Tibial artery (tissue), 4 donors: ENCODE measurements at regions not wholly inside any gene's neighbourhood (a gene's known extent, or its start where the extent isn't known, plus 50 kb on each side); places are given as distances from the start of the nearest gene placed in this dataset.
"Not testable (repeated sequence)": the region's sequence is repeated elsewhere in the genome, so short reads cannot be mapped to it uniquely, and the experiment has no call there.

Experiments
- DNase-seq, 2 donors: peaks; one replicate each; pipeline ENCODE4 v3.0.0-alpha.2; 2019
- H3K27ac ChIP-seq, 2 donors: fragments of 200-600 bp; sonication (generic) in 1 of 2; 1 replicate in 1 of 2; 2 replicates in 1 of 2; pipeline ENCODE4 v1.5.1; 2018 to 2019; ENCODE audit warnings: mild to moderate bottlenecking in 1 of 2
- H3K27me3 ChIP-seq, 2 donors: fragments of 200-600 bp; sonication (generic) in 1 of 2; one replicate each; pipeline versions ENCODE4 v1.5.1 to v1.6.0; 2016 to 2019
- H3K36me3 ChIP-seq, 3 donors: fragments of 200-600 bp; sonication (generic) in 2 of 3; one replicate each; pipeline ENCODE4 v1.5.1; 2016 to 2019; ENCODE audit warnings: mild to moderate bottlenecking in 2 of 3
- H3K4me1 ChIP-seq, 4 donors: fragments of 200-600 bp; sonication (generic) in 2 of 4; 1 replicate in 3 of 4; 2 replicates in 1 of 4; pipeline ENCODE4 v1.5.1; 2016 to 2019
- H3K4me3 ChIP-seq, 2 donors: fragments of 200-600 bp; sonication (generic) in 1 of 2; 1 replicate in 1 of 2; 2 replicates in 1 of 2; pipeline ENCODE4 v1.5.1; 2018 to 2019; ENCODE audit warnings: mild to moderate bottlenecking in 2 of 2
- H3K9me3 ChIP-seq, 3 donors: fragments of 200-600 bp; sonication (generic) in 1 of 3; one replicate each; pipeline ENCODE4 v1.5.1; 2016 to 2019
- CTCF ChIP-seq, 2 experiments: fragments of 200-600 bp in 1 of 2; fragments of 450-650 bp in 1 of 2; IDR thresholded peaks; one replicate each; pipeline ENCODE4 v1.5.1; 2017 to 2019; ENCODE audit warnings: antibody characterized with exemption in 2 of 2, mild to moderate bottlenecking in 1 of 2, moderate library complexity in 1 of 2
- intact Hi-C: fragments of 100-400 bp; cut with DNase I; formaldehyde crosslinking; loops from one replicate; pipeline ENCODE4 v1.15.0; 2023; ENCODE audit warnings: low total_unique reads

GRCh38 chr11:134724779-134725140 is 312.7 kb upstream of the B3GAT1 start:
- no peak for DNase-seq
- H3K4me1 ChIP-seq: no peaks in the 10 kb centered on the region
- TF ChIP-seq CTCF (IDR thresholded peaks at IDR 0.05): no peak
- peaks cover 0 to 16% of the 10 kb centered on the region in 2 donors for H3K27me3 ChIP-seq
- no peak overlapping the region for H3K4me3 ChIP-seq
- intact Hi-C loops: no loop called here
- no peaks in the 10 kb centered on the region for H3K36me3 ChIP-seq
- no peak overlapping the region for H3K27ac ChIP-seq
- no peaks in the 10 kb centered on the region for H3K9me3 ChIP-seq

- H3K9me3 ChIP-seq: no peaks in the 10 kb centered on the region
- no peak for DNase-seq
- no peak overlapping the region for H3K27ac ChIP-seq
- no peaks in the 10 kb centered on the region for H3K4me1 ChIP-seq
- TF ChIP-seq CTCF (IDR thresholded peaks at IDR 0.05): no peak
- intact Hi-C loops: no loop called here
- no peak overlapping the region for H3K4me3 ChIP-seq
- H3K27me3 ChIP-seq: peaks cover 0 to 16% of the 10 kb centered on the region in 2 donors
- H3K36me3 ChIP-seq: no peaks in the 10 kb centered on the region
Measured at GRCh38 chr11:134724106-134724778, 312.2 kb upstream of the B3GAT1 start.

- DNase-seq, H3K4me3 ChIP-seq, H3K36me3 ChIP-seq, H3K9me3 ChIP-seq, H3K27ac ChIP-seq, H3K4me1 ChIP-seq, intact Hi-C loops: not testable (repeated sequence)
- H3K27me3 ChIP-seq: peaks cover 0 to 10% of the 10 kb centered on the region in 2 donors
Measured at GRCh38 chr11:134720691-134721070, 308.6 kb upstream of the B3GAT1 start.

- H3K27me3 ChIP-seq, H3K9me3 ChIP-seq, DNase-seq, intact Hi-C loops, H3K27ac ChIP-seq, H3K4me1 ChIP-seq, H3K36me3 ChIP-seq, H3K4me3 ChIP-seq: not testable (repeated sequence)
Measured at GRCh38 chr11:134719940-134720690, 308.1 kb upstream of the B3GAT1 start.

- DNase-seq: no peak
- no peaks in the 10 kb centered on the region for H3K36me3 ChIP-seq
- no peak overlapping the region for H3K27ac ChIP-seq
- H3K27me3 ChIP-seq: no peaks in the 10 kb centered on the region
- no peaks in the 10 kb centered on the region for H3K4me1 ChIP-seq
- intact Hi-C loops: no loop called here
- TF ChIP-seq CTCF (IDR thresholded peaks at IDR 0.05): no peak
- no peak overlapping the region for H3K4me3 ChIP-seq
- H3K9me3 ChIP-seq: no peaks in the 10 kb centered on the region
Measured at GRCh38 chr11:134719397-134719796, 307.4 kb upstream of the B3GAT1 start.

GRCh38 chr11:134716582-134716981 is 304.5 kb upstream of the B3GAT1 start:
- H3K36me3 ChIP-seq: no peaks in the 10 kb centered on the region
- TF ChIP-seq CTCF (IDR thresholded peaks at IDR 0.05): no peak
- H3K4me3 ChIP-seq: no peak overlapping the region
- no peak overlapping the region for H3K27ac ChIP-seq
- H3K9me3 ChIP-seq: no peaks in the 10 kb centered on the region
- no peaks in the 10 kb centered on the region for H3K27me3 ChIP-seq
- H3K4me1 ChIP-seq: no peaks in the 10 kb centered on the region
- intact Hi-C loops: no loop called here
- no peak for DNase-seq
